ENCODE measurements at regions not wholly inside any gene's neighbourhood (a gene's known extent, or its start where the extent isn't known, plus 50 kb on each side); places are given as distances from the start of the nearest gene placed in this dataset.

- no peak for TF ChIP-seq CTCF (IDR thresholded peaks at IDR 0.05; ENCODE audit: low read length)
- TF ChIP-seq EZH2 (IDR thresholded peaks at IDR 0.05; ENCODE audit: borderline replicate concordance, low read length) = no peak
These were observed 840.4 kb upstream of the WWC1 start for GRCh38 chr5:167451076-167451475.
